DMS114 treated with DMSO at 0.1 percent for 48 hours (cell line): ENCODE measurements at regions not wholly inside any gene's neighbourhood (a gene's known extent, or its start where the extent isn't known, plus 50 kb on each side); places are given as distances from the start of the nearest gene placed in this dataset.
"Not testable (repeated sequence)": the region's sequence is repeated elsewhere in the genome, so short reads cannot be mapped to it uniquely, and the experiment has no call there.

Experiments used
- DNase-seq: peaks from one replicate; lab custom pipeline; 2025; ENCODE audit not compliant: unreplicated experiment; lab: John Stamatoyannopoulos, UW

- no peak for DNase-seq
These were observed 374.9 kb upstream of the AADAT start for GRCh38 chr4:170464614-170465197.

GRCh38 chr4:170446782-170447181 lies 357.0 kb upstream of the AADAT start:
- DNase-seq = no peak

GRCh38 chr4:170441146-170441545 lies 351.4 kb upstream of the AADAT start:
- DNase-seq = not testable (repeated sequence)

GRCh38 chr4:170428929-170429328 lies 339.2 kb upstream of the AADAT start:
- no peak for DNase-seq

- DNase-seq = no peak
These were observed 335.9 kb upstream of the AADAT start for GRCh38 chr4:170425521-170426143.

- DNase-seq = no peak
These were observed 335.3 kb upstream of the AADAT start for GRCh38 chr4:170425040-170425439.

- DNase-seq = no peak
These were observed 333.4 kb upstream of the AADAT start for GRCh38 chr4:170423137-170423536.

- DNase-seq = no peak
These were observed 330.5 kb upstream of the AADAT start for GRCh38 chr4:170420255-170420693.

- DNase-seq = no peak
These were observed 325.2 kb upstream of the AADAT start for GRCh38 chr4:170414961-170415360.

GRCh38 chr4:170414360-170414759 lies 324.6 kb upstream of the AADAT start:
- DNase-seq = no peak

- DNase-seq = no peak
These were observed 324.2 kb upstream of the AADAT start for GRCh38 chr4:170413951-170414350.

GRCh38 chr4:170400361-170400760 lies 310.6 kb upstream of the AADAT start:
- no peak for DNase-seq

- no peak for DNase-seq
These were observed 310.0 kb upstream of the AADAT start for GRCh38 chr4:170399581-170400293.

GRCh38 chr4:170398218-170398617 lies 308.5 kb upstream of the AADAT start:
- no peak for DNase-seq

- no peak for DNase-seq
These were observed 306.0 kb upstream of the AADAT start for GRCh38 chr4:170395773-170396172.

GRCh38 chr4:170391066-170391740 lies 301.4 kb upstream of the AADAT start:
- DNase-seq = no peak

GRCh38 chr4:170389411-170389810 lies 299.7 kb upstream of the AADAT start:
- no peak for DNase-seq

GRCh38 chr4:170388255-170388654 lies 298.5 kb upstream of the AADAT start:
- DNase-seq = no peak

GRCh38 chr4:170386971-170387370 lies 297.2 kb upstream of the AADAT start:
- no peak for DNase-seq

GRCh38 chr4:170386511-170386910 lies 296.8 kb upstream of the AADAT start:
- DNase-seq = no peak

- no peak for DNase-seq
These were observed 285.0 kb upstream of the AADAT start for GRCh38 chr4:170374770-170375169.

GRCh38 chr4:170348945-170349344 lies 259.2 kb upstream of the AADAT start:
- no peak for DNase-seq
